Stomach (tissue), 8 donors: ENCODE measurements at regions not wholly inside any gene's neighbourhood (a gene's known extent, or its start where the extent isn't known, plus 50 kb on each side); places are given as distances from the start of the nearest gene placed in this dataset.

Experiments used
- DNase-seq, 2 donors: peaks; one replicate each; pipeline versions ENCODE4 v3.0.0 to v3.0.0-alpha.2; 2013 to 2019
- H3K27ac ChIP-seq, 5 donors: fragments of 200-600 bp in 4 of 5; sonication (generic) in 4 of 5; one replicate each; pipeline ENCODE4 v1.5.1; 2013 to 2019; ENCODE audit warnings: mild to moderate bottlenecking in 1 of 5, moderate library complexity in 1 of 5
- H3K27me3 ChIP-seq, 3 donors: fragments of 200-600 bp; sonication (generic); one replicate each; pipeline ENCODE4 v1.5.1; 2017 to 2019; ENCODE audit warnings: mixed run types in 1 of 3
- H3K36me3 ChIP-seq, 4 donors: fragments of 200-600 bp; sonication (generic); 1 replicate in 3 of 4; 2 replicates in 1 of 4; pipeline ENCODE4 v1.5.1; 2016 to 2019
- H3K4me1 ChIP-seq, 4 donors: fragments of 200-600 bp; sonication (generic); one replicate each; pipeline ENCODE4 v1.5.1; 2016 to 2019
- H3K4me3 ChIP-seq, 4 donors: fragments of 200-600 bp; sonication (generic) in 3 of 4; one replicate each; pipeline ENCODE4 v1.5.1; 2016 to 2019; ENCODE audit warnings: mild to moderate bottlenecking in 1 of 4
- H3K9me3 ChIP-seq, 4 donors: fragments of 200-600 bp; sonication (generic); one replicate each; pipeline ENCODE4 v1.5.1; 2016 to 2019
- CTCF ChIP-seq, 7 experiments: fragments of 450-650 bp in 4 of 7; fragments of 200-600 bp in 3 of 7; sonication (generic) in 3 of 7; IDR thresholded peaks; one replicate each; pipeline ENCODE4 v1.5.1; 2016 to 2019; ENCODE audit warnings: antibody characterized with exemption in 7 of 7, control low read depth in 2 of 7, mild to moderate bottlenecking in 1 of 7
- EP300 ChIP-seq: sonication (generic); formaldehyde crosslinking; IDR thresholded peaks from one replicate; pipeline ENCODE4 v1.6.1; 2017; ENCODE audit warnings: antibody characterized with exemption
- POLR2A ChIP-seq, 4 donors: fragments of 450-650 bp; IDR thresholded peaks; one replicate each; pipeline ENCODE4 v1.6.1; 2016; ENCODE audit warnings: antibody characterized with exemption in 4 of 4, control low read depth in 2 of 4, mild to moderate bottlenecking in 1 of 4, moderate library complexity in 1 of 4
- POLR2AphosphoS5 ChIP-seq, 3 donors: sonication (generic); formaldehyde crosslinking; IDR thresholded peaks; one replicate each; pipeline ENCODE4 v1.6.1; 2016; ENCODE audit warnings: antibody characterized with exemption in 3 of 3
- WGBS, 5 donors: extraction: QIAGEN DNeasy Blood & Tissue Kit in 3 of 5; methylation state at CpG; one replicate each; pipeline versions ENCODE4 v1.1.5 to v1.1.7; 2013 to 2018; 5-methylcytosine and 5-hydroxymethylcytosine counted together
- intact Hi-C: fragments of 100-400 bp; cut with DNase I; formaldehyde crosslinking; loops from one replicate; pipeline ENCODE4 v1.15.1; 2023; ENCODE audit warnings: low total_unique reads
- donor health status: healthy with polysubstance abuse.
- donor health status: Bipolar disorder and iron deficiency.
- donor health status: healthy.

- Histone ChIP-seq H3K4me3 (no peak overlapping the region), H3K27me3 (no peaks in the 10 kb centered on the region), H3K4me1 (no peaks in the 10 kb centered on the region), H3K27ac (no peak overlapping the region), H3K9me3 (peaks cover 0 to 19% (median 9%) of the 10 kb centered on the region in 4 donors), H3K36me3 (no peaks in the 10 kb centered on the region)
- 53 to 94% (median 88%) methylated on average over 1 of the region's 1 CpG for WGBS, 5 donors
- TF ChIP-seq EP300: no peak
- TF ChIP-seq POLR2A (IDR thresholded peaks at IDR 0.05): no peak
- TF ChIP-seq POLR2AphosphoS5 (IDR thresholded peaks at IDR 0.05): no peak
- no peak for TF ChIP-seq CTCF (IDR thresholded peaks at IDR 0.05)
- no peak for DNase-seq
- intact Hi-C loops: no loop called here
Observed at GRCh38 chr14:55867719-55868118, 250.5 kb upstream of the PELI2 start.

DNA sequence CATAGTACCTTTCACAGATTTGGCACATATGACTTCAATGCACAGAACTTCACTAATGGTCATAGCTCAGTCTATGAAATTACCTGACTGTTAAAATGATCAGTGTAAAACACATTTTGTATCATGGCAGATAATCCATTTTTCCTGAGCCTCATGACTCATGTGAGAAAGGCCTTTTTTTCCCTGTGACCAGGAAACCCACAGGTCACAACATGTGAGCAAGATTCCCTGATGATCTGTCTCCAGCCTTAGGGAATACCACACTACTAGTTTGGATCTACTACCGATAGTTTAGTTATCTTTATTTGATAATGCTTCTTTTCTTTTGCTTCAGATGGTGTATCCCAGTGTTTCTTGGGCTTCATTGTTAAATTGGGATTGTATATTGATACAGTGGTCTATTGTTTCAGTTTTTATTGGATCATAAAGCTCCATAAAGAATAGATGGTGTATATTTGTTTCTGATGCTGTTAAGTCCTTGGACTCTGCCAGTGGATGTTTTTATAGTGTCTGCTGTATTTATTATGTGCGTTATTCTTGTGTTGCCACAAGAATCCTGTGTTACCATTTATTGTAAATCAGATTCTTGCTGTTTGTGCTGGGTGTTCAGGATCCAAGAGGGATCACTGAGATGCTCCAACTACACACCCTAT lies 248.7 kb upstream of the PELI2 start:
- TF ChIP-seq CTCF (IDR thresholded peaks at IDR 0.05) (no peak), EP300 (no peak), POLR2A (IDR thresholded peaks at IDR 0.05) (no peak), POLR2AphosphoS5 (IDR thresholded peaks at IDR 0.05) (no peak)
- intact Hi-C loops: no loop called here
- 63 to 92% (median 82%) methylated on average over 2 of the region's 2 CpGs for WGBS, 5 donors
- no peak for DNase-seq
- Histone ChIP-seq H3K4me1 (no peaks in the 10 kb centered on the region), H3K27me3 (no peaks in the 10 kb centered on the region), H3K36me3 (no peaks in the 10 kb centered on the region), H3K27ac (no peak overlapping the region), H3K4me3 (no peak overlapping the region), H3K9me3 (peaks cover 0 to 6% (median 3%) of the 10 kb centered on the region in 4 donors)

DNA sequence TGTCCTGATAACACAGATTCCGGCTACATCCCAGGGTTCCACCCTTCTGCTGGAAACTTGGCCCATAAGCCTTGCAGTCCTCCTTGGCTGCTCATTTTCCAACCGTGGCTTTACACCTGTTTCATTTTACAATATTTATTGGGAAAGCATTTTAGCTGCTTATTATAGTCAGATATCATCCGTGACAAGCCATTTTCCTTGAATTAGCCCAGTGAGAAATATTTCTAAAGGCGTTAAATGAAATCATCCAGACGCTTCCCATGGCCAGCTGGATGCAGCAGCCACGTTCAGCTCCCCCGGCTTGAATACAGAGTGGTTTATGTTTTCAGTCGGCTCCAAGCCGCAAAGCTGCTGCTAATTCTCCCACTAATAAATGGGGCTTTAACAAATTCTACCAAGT lies 245.0 kb upstream of the PELI2 start:
- intact Hi-C loops: no loop called here
- no peaks in the 10 kb centered on the region for H3K9me3 ChIP-seq
- peak in 1 of 2 donors; percentile 37 for DNase-seq
- no peaks in the 10 kb centered on the region for H3K27me3 ChIP-seq
- TF ChIP-seq POLR2A (IDR thresholded peaks at IDR 0.05) (no peak), POLR2AphosphoS5 (IDR thresholded peaks at IDR 0.05) (no peak), EP300 (no peak), CTCF (IDR thresholded peaks at IDR 0.05) (no peak)
- no peaks in the 10 kb centered on the region for H3K36me3 ChIP-seq
- H3K27ac ChIP-seq: no peak overlapping the region
- WGBS, 5 donors: 57 to 72% (median 70%) methylated on average over 9 of the region's 9 CpGs
- H3K4me3 ChIP-seq: no peak overlapping the region
- peaks cover 0 to 5% (median 0%) of the 10 kb centered on the region in 4 donors for H3K4me1 ChIP-seq

GRCh38 chr14:55874785-55875184 lies 243.4 kb upstream of the PELI2 start:
- Histone ChIP-seq H3K4me1 (peaks cover 0 to 8% (median 0%) of the 10 kb centered on the region in 4 donors), H3K4me3 (no peak overlapping the region), H3K27ac (no peak overlapping the region), H3K9me3 (no peaks in the 10 kb centered on the region), H3K27me3 (no peaks in the 10 kb centered on the region), H3K36me3 (no peaks in the 10 kb centered on the region)
- TF ChIP-seq POLR2A (IDR thresholded peaks at IDR 0.05) (no peak), CTCF (IDR thresholded peaks at IDR 0.05) (no peak), POLR2AphosphoS5 (IDR thresholded peaks at IDR 0.05) (no peak), EP300 (no peak)
- intact Hi-C loops: no loop called here
- no peak for DNase-seq
- 74 to 78% (median 76%) methylated on average over 10 of the region's 10 CpGs for WGBS, 5 donors
